IMR-90 (cell line): ENCODE measurements at regions not wholly inside any gene's neighbourhood (a gene's known extent, or its start where the extent isn't known, plus 50 kb on each side); places are given as distances from the start of the nearest gene placed in this dataset.

Experiments used
- ATAC-seq: fragments of 200-7000 bp; cut with Tn5 transposase; 2 replicates; pipeline ENCODE4 v1.9.1; 2020; ENCODE audit warnings: low read depth, mild to moderate bottlenecking, moderate library complexity
- BruUV-seq: library from RNA; stranded (reverse); fragments of 400-500 nt; replicated peaks from 2 replicates; lab custom pipeline; 2021; lab: Mats Ljungman, UMichigan
- CTCF ChIA-PET: fragments of 300-600 bp; formaldehyde crosslinking; extraction: SDS; loops from one replicate; lab custom pipeline; 2021; ENCODE audit warnings: antibody characterized with exemption; lab: Yijun Ruan, JAX
- POLR2A ChIA-PET: fragments of 300-600 bp; sonication (Branson Sonifier 250); formaldehyde crosslinking; loops from one replicate; lab custom pipeline; 2022; ENCODE audit warnings: antibody characterized with exemption; ENCODE audit not compliant: unreplicated experiment; lab: Charles Lee
- DNase-seq: peaks from one replicate; pipeline ENCODE4 v3.0.0; 2013
- H2AFZ ChIP-seq: replicated peaks from 2 replicates; pipeline ENCODE3; 2013; ENCODE audit warnings: low read length, mild to moderate bottlenecking; ENCODE audit not compliant: poor library complexity
- H2AK5ac ChIP-seq: 2 replicates; pipeline ENCODE4 v1.6.1; 2013; ENCODE audit warnings: low read depth, low read length, inconsistent platforms
- H2AK9ac ChIP-seq: replicated peaks from 2 replicates; pipeline ENCODE3; 2013; ENCODE audit warnings: mild to moderate bottlenecking, low read depth, low read length, moderate library complexity; ENCODE audit not compliant: poor library complexity
- H2BK120ac ChIP-seq: 2 replicates; pipeline ENCODE4 v1.6.1; 2013; ENCODE audit warnings: low read depth, low read length, inconsistent platforms
- H2BK15ac ChIP-seq: 3 replicates; pipeline ENCODE4 v1.6.1; 2013; ENCODE audit warnings: low read depth, low read length, inconsistent platforms
- H2BK20ac ChIP-seq: 2 replicates; pipeline ENCODE4 v1.6.1; 2013; ENCODE audit warnings: low read depth, mild to moderate bottlenecking, inconsistent platforms, low read length, moderate library complexity
- H2BK5ac ChIP-seq: 2 replicates; pipeline ENCODE4 v1.6.1; 2013; ENCODE audit warnings: mild to moderate bottlenecking, low read depth, low read length, inconsistent platforms; ENCODE audit not compliant: poor library complexity, severe bottlenecking
- H3K14ac ChIP-seq: replicated peaks from 2 replicates; pipeline ENCODE4 v1.6.1; 2013; ENCODE audit warnings: low read depth, low read length, inconsistent platforms
- H3K18ac ChIP-seq: 2 replicates; pipeline ENCODE4 v1.6.1; 2013; ENCODE audit warnings: low read depth, low read length, control low read depth
- H3K23ac ChIP-seq: 2 replicates; pipeline ENCODE4 v1.6.1; 2013; ENCODE audit warnings: low read depth, low read length, inconsistent platforms
- H3K27ac ChIP-seq: 2 replicates; pipeline ENCODE4 v1.5.1; 2013; ENCODE audit warnings: mild to moderate bottlenecking, control low read depth, low read length; ENCODE audit not compliant: insufficient read depth
- H3K27me3 ChIP-seq: 2 replicates; pipeline ENCODE4 v1.6.1; 2013; ENCODE audit warnings: low read length; ENCODE audit not compliant: control insufficient read depth, insufficient read depth
- H3K36me3 ChIP-seq: 2 replicates; pipeline ENCODE4 v1.6.1; 2013; ENCODE audit warnings: low read length, mixed read lengths; ENCODE audit not compliant: control insufficient read depth, insufficient read depth
- H3K4ac ChIP-seq: 2 replicates; pipeline ENCODE4 v1.6.1; 2013; ENCODE audit warnings: low read depth, low read length, inconsistent platforms
- H3K4me1 ChIP-seq: 2 replicates; pipeline ENCODE4 v1.6.1; 2013; ENCODE audit warnings: low read length, mixed read lengths; ENCODE audit not compliant: control insufficient read depth, insufficient read depth
- H3K4me2 ChIP-seq: 2 replicates; pipeline ENCODE4 v1.6.1; 2013; ENCODE audit warnings: low read depth, mild to moderate bottlenecking, control low read depth, low read length, moderate library complexity
- H3K4me3 ChIP-seq: 2 replicates; pipeline ENCODE4 v1.5.1; 2013; ENCODE audit warnings: low read depth, mild to moderate bottlenecking, control low read depth, low read length, moderate library complexity; ENCODE audit not compliant: insufficient read depth
- H3K56ac ChIP-seq: 2 replicates; pipeline ENCODE4 v1.6.1; 2013; ENCODE audit warnings: low read length, inconsistent platforms; ENCODE audit not compliant: insufficient read depth; ENCODE audit errors: extremely low read depth
- H3K79me1 ChIP-seq, 2 experiments: 2 replicates each; pipeline ENCODE4 v1.6.1; 2013; ENCODE audit warnings: low read length in 2 of 2, inconsistent platforms in 1 of 2, low read depth in 1 of 2
- H3K9ac ChIP-seq: 2 replicates; pipeline ENCODE4 v1.6.1; 2013; ENCODE audit warnings: low read depth, low read length, control low read depth
- H3K9me1 ChIP-seq: 2 replicates; pipeline ENCODE4 v1.6.1; 2013; ENCODE audit warnings: low read length, inconsistent platforms; ENCODE audit not compliant: insufficient read depth
- H3K9me3 ChIP-seq: 2 replicates; pipeline ENCODE4 v1.6.1; 2013; ENCODE audit warnings: low read length; ENCODE audit not compliant: control insufficient read depth, insufficient read depth
- H4K20me1 ChIP-seq: 2 replicates; pipeline ENCODE4 v1.6.1; 2013; ENCODE audit warnings: low read length, inconsistent platforms; ENCODE audit not compliant: insufficient read depth
- H4K5ac ChIP-seq: 2 replicates; pipeline ENCODE4 v1.6.1; 2013; ENCODE audit warnings: mild to moderate bottlenecking, low read depth, low read length, control low read depth
- H4K8ac ChIP-seq, 2 experiments: 2 replicates each; pipeline ENCODE4 v1.6.1; 2013; ENCODE audit warnings: low read depth in 2 of 2, low read length in 2 of 2, control low read depth in 1 of 2, inconsistent platforms in 1 of 2
- H4K91ac ChIP-seq: 2 replicates; pipeline ENCODE4 v1.6.1; 2013; ENCODE audit warnings: low read depth, low read length, inconsistent platforms; ENCODE audit not compliant: insufficient read depth
- BHLHE40 ChIP-seq: fragments of 150-350 bp; IDR thresholded peaks from 2 replicates; pipeline ENCODE4 v1.6.1; 2016; ENCODE audit warnings: mild to moderate bottlenecking, low read depth, low read length
- CEBPB ChIP-seq: IDR thresholded peaks from 2 replicates; pipeline ENCODE4 v1.6.1; 2012; ENCODE audit warnings: low read depth, low read length, improper control_type of control experiment
- CHD1 ChIP-seq: IDR thresholded peaks from 2 replicates; pipeline ENCODE4 v1.6.1; 2012; ENCODE audit warnings: low read depth, low read length, improper control_type of control experiment
- ELK1 ChIP-seq: fragments of 150-350 bp; IDR thresholded peaks from 2 replicates; pipeline ENCODE4 v1.6.1; 2016; ENCODE audit warnings: low read depth, mild to moderate bottlenecking, low read length, moderate library complexity, borderline replicate concordance
- FOS ChIP-seq: fragments of 150-350 bp; IDR thresholded peaks from 2 replicates; pipeline ENCODE4 v1.6.1; 2016; ENCODE audit warnings: low read depth, low read length
- MAFK ChIP-seq: IDR thresholded peaks from 2 replicates; pipeline ENCODE4 v1.6.1; 2012; ENCODE audit warnings: low read depth, low read length, improper control_type of control experiment
- MAZ ChIP-seq: IDR thresholded peaks from 2 replicates; pipeline ENCODE4 v1.6.1; 2012; ENCODE audit warnings: low read depth, mild to moderate bottlenecking, low read length, improper control_type of control experiment, moderate library complexity, borderline replicate concordance
- MXI1 ChIP-seq: IDR thresholded peaks from 2 replicates; pipeline ENCODE4 v1.6.1; 2012; ENCODE audit warnings: low read depth, mild to moderate bottlenecking, low read length, moderate library complexity, borderline replicate concordance
- NFE2L2 ChIP-seq: fragments of 150-350 bp; IDR thresholded peaks from 2 replicates; pipeline ENCODE4 v1.6.1; 2016; ENCODE audit warnings: low read depth, mild to moderate bottlenecking, low read length
- POLR2A ChIP-seq: IDR thresholded peaks from 2 replicates; pipeline ENCODE4 v1.6.1; 2012; ENCODE audit warnings: mild to moderate bottlenecking, low read depth, low read length
- RAD21 ChIP-seq: IDR thresholded peaks from 2 replicates; pipeline ENCODE4 v1.6.1; 2012; ENCODE audit warnings: low read length, improper control_type of control experiment
- RCOR1 ChIP-seq: IDR thresholded peaks from 2 replicates; pipeline ENCODE4 v1.6.1; 2012; ENCODE audit warnings: mild to moderate bottlenecking, low read length, improper control_type of control experiment; ENCODE audit not compliant: insufficient replicate concordance
- SMC3 ChIP-seq: fragments of 150-350 bp; IDR thresholded peaks from 2 replicates; pipeline ENCODE4 v1.6.1; 2016; ENCODE audit warnings: low read depth, mild to moderate bottlenecking, antibody characterized with exemption, low read length, moderate library complexity
- WGBS, 2 experiments: methylation state at CpG; one replicate each; pipeline versions ENCODE4 v1.1.5 to v1.1.7; 2013; ENCODE audit warnings: missing lambda C conversion rate in 2 of 2; ENCODE audit not compliant: insufficient read length in 1 of 2; ENCODE audit errors: extremely low coverage in 2 of 2; 5-methylcytosine and 5-hydroxymethylcytosine counted together
- dilution Hi-C: fragments of 300-500 bp; cut with HindIII; formaldehyde crosslinking; loops from one replicate; pipeline ENCODE4 v1.14.3; 2018; ENCODE audit warnings: low sequenced_read_pairs; ENCODE audit not compliant: unreplicated experiment
- in situ Hi-C: fragments of 300-500 bp; cut with MboI; formaldehyde crosslinking; loops from 3 replicates; pipeline ENCODE4 v1.14.3; 2019; ENCODE audit warnings: low sequenced_read_pairs, inconsistent platforms, mixed read lengths
- intact Hi-C: fragments of 100-400 bp; cut with micrococcal nuclease; formaldehyde crosslinking; loops from 2 replicates; pipeline ENCODE4 v1.10.0; 2022
- TF ChIP-seq, protein P1 (sequence below): conservative IDR thresholded peaks from 2 replicates; pipeline ENCODE4 v1.5.1; 2012; ENCODE audit warnings: mild to moderate bottlenecking, low read depth, low read length, improper control_type of control experiment
- TF ChIP-seq, protein P2 (sequence below): fragments of 150-350 bp; IDR thresholded peaks from 2 replicates; pipeline ENCODE4 v1.6.1; 2017; ENCODE audit warnings: mild to moderate bottlenecking, antibody characterized with exemption, low read length, low read depth

- BruUV-seq, result no TSS peak
- Histone ChIP-seq H4K20me1 (no peaks in the 10 kb centered on the region), H3K56ac (no peak overlapping the region), H3K27ac (peak overlapping the region; percentile 40; the same call in 1 of the 2 replicates), H3K9me3 (peaks cover 4% of the 10 kb centered on the region; the same call in 1 of the 2 replicates), H3K9me1 (peaks cover 6% of the 10 kb centered on the region; the same call in 1 of the 2 replicates), H2BK5ac (no peak overlapping the region), H2BK20ac (no peak overlapping the region), H2AFZ (no peak overlapping the region), H4K91ac (no peak overlapping the region), H2BK120ac (peak overlapping the region; percentile 12), H3K18ac (peak overlapping the region; percentile 39; the same call in 1 of the 2 replicates), H3K4me2 (no peak overlapping the region), H3K79me1 (no peaks in the 10 kb centered on the region), H3K23ac (no peak overlapping the region), H3K4ac (peak overlapping the region; percentile 27; the same call in 1 of the 2 replicates), H3K14ac (0 out of 2 replicates have a peak overlapping the region, but pooled peaks have one; percentile 45), H4K8ac (no peak overlapping the region), H3K4me1 (peaks cover 1% of the 10 kb centered on the region), H3K9ac (no peak overlapping the region), H3K27me3 (peaks cover 5% of the 10 kb centered on the region; the same call in 1 of the 2 replicates), H2AK5ac (no peak overlapping the region; the same call in 1 of the 2 replicates), H2BK15ac (peak overlapping the region; percentile 14; the same call in 1 of the 3 replicates), H2AK9ac (no peak overlapping the region), H3K4me3 (no peak overlapping the region), H3K36me3 (no peaks in the 10 kb centered on the region), H4K5ac (no peak overlapping the region)
- no CpG with 5 or more reads among the region's 6 CpGs for WGBS, 2 experiments
- TF ChIP-seq CEBPB (no peak), POLR2A (no peak), MAFK (no peak), RAD21 (no peak), BHLHE40 (no peak), ELK1 (no peak), CHD1 (no peak), SMC3 (no peak), RCOR1 (no peak), MXI1 (no peak), NFE2L2 (no peak), MAZ (no peak), FOS (no peak)
- TF ChIP-seq, protein P1, sequence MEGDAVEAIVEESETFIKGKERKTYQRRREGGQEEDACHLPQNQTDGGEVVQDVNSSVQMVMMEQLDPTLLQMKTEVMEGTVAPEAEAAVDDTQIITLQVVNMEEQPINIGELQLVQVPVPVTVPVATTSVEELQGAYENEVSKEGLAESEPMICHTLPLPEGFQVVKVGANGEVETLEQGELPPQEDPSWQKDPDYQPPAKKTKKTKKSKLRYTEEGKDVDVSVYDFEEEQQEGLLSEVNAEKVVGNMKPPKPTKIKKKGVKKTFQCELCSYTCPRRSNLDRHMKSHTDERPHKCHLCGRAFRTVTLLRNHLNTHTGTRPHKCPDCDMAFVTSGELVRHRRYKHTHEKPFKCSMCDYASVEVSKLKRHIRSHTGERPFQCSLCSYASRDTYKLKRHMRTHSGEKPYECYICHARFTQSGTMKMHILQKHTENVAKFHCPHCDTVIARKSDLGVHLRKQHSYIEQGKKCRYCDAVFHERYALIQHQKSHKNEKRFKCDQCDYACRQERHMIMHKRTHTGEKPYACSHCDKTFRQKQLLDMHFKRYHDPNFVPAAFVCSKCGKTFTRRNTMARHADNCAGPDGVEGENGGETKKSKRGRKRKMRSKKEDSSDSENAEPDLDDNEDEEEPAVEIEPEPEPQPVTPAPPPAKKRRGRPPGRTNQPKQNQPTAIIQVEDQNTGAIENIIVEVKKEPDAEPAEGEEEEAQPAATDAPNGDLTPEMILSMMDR, result no peak
- TF ChIP-seq, protein P2, sequence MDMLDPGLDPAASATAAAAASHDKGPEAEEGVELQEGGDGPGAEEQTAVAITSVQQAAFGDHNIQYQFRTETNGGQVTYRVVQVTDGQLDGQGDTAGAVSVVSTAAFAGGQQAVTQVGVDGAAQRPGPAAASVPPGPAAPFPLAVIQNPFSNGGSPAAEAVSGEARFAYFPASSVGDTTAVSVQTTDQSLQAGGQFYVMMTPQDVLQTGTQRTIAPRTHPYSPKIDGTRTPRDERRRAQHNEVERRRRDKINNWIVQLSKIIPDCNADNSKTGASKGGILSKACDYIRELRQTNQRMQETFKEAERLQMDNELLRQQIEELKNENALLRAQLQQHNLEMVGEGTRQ, result no peak
- dilution Hi-C loops (no loop called here), intact Hi-C loops (no loop called here), in situ Hi-C loops (no loop called here)
- DNase-seq (no peak), ATAC-seq (peak; percentile 46)
- ChIA-PET CTCF (interaction anchor here (1.4 kb wide), 1 partner anchor 9 kb away, joined by 4 read pairs; no protein-coding TSS in a partner anchor), POLR2A (no interaction called here)
Measured at GRCh38 chr21:36639769-36640168, 59.1 kb upstream of the SIM2 start.
